ENCODE measurements at regions not wholly inside any gene's neighbourhood (a gene's known extent, or its start where the extent isn't known, plus 50 kb on each side); places are given as distances from the start of the nearest gene placed in this dataset.

- no peak for DNase-seq (ENCODE audit: low read depth)
Observed at GRCh38 chr3:76429581-76430177, 610.2 kb upstream of the ROBO2 start.

- DNase-seq (ENCODE audit: low read depth): no peak
Observed at GRCh38 chr3:76432396-76432795, 607.5 kb upstream of the ROBO2 start.

DNA sequence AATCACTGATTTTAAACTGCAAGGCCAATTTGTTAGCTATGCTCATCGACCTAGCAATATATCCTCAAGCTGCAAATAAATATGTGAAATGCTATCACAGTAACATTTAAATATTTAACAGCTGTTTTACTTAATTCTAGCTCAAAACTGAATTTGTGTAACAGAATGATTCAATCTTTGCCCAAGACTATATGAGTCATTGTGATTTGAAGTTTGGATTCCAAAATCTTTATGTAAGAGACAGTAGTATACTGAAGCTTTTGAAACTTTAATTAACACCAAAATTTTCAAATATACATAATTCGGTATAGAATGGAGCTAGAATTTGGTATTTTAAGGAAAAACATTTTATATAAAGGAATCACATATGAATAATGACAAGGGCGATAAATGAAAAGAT is 603.0 kb upstream of the ROBO2 start:
- no peak for DNase-seq (ENCODE audit: low read depth)

GRCh38 chr3:76438971-76439370 is 600.9 kb upstream of the ROBO2 start:
- DNase-seq (ENCODE audit: low read depth): no peak

GRCh38 chr3:76442374-76442915 is 597.5 kb upstream of the ROBO2 start:
- no peak for DNase-seq (ENCODE audit: low read depth)

DNA sequence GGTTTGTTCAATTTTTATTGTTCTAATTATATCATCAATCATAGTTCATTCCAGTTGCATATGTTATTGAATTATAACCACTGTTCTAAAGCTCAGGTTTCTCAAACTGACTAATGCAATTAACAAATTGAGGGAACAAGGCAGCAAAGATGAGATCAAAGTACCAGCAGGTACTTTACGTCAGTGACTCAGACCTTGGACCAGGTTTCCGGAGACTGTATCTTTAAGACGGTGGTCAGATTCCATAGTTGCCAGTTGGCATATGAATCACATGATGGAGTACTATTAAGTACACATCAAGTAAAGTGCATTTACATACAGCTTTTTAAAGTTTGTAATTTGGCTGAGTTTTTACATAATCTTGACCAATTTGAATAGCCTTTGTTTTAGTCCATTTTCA is 583.6 kb upstream of the ROBO2 start:
- no peak for DNase-seq (ENCODE audit: low read depth)

GRCh38 chr3:76463501-76463900 is 576.4 kb upstream of the ROBO2 start:
- no peak for DNase-seq (ENCODE audit: low read depth)

- DNase-seq (ENCODE audit: low read depth): peak; percentile 7
Observed at GRCh38 chr3:76470285-76470684, 569.6 kb upstream of the ROBO2 start.

GRCh38 chr3:76474632-76475031 is 565.3 kb upstream of the ROBO2 start:
- no peak for DNase-seq (ENCODE audit: low read depth)

- DNase-seq (ENCODE audit: low read depth): no peak
Observed at GRCh38 chr3:76479161-76479650, 560.7 kb upstream of the ROBO2 start.

DNA sequence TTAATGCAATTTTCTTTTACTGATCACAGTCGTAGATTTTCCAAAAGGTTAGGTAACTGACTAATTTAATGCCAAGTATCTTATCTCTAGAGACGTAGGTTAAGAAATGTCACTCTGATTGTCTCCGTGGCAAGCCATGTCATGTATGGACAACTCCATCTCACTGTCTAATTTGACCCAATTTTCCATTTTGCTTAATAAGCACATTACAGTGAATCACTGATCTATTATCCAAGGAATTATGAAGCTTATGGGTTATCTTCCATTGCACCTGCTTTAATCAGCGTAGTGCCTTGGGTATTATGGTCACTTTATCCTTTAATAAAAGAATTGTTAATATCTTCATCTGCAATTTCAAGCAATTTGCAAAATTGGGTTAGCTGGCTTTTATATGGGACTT is 557.4 kb upstream of the ROBO2 start:
- no peak for DNase-seq (ENCODE audit: low read depth)

DNA sequence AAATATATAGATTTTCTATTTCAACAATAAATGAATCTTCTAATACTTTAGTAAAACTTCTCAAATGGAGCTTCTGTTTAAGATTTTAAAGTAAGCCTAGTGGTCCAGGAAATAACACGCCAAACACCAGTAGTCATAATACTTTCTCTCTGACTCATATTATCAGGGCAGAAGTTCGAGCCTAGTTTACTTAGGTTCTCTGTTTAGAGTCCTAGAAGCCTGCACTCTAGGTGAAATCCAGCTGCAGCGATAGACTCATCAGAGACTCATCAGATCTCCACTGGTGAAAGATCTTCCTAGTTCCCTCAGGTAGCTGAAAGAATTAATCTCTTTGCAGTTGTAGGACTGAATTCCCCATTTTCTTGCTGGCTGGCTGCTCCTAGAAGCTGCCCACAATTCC is 552.5 kb upstream of the ROBO2 start:
- no peak for DNase-seq (ENCODE audit: low read depth)

DNA sequence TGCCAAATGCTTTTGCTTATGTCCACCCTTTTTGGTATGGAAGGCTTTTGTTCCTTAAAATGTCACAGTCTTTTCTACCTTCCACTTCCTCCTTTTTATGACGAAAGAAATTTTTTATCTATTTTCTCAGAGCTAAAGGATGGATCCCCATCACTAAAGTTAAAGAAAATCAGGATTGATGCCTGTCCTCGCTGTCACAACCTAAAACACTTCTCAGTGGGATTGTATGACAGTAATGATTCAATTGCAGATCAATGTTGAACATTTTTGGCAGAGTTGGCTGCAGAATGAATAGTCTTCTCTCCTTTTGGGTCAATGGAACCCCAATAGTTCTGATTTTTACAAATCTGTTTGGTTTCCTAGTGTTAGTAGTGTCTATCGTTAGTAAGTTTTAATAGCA is 549.8 kb upstream of the ROBO2 start:
- no peak for DNase-seq (ENCODE audit: low read depth)

DNA sequence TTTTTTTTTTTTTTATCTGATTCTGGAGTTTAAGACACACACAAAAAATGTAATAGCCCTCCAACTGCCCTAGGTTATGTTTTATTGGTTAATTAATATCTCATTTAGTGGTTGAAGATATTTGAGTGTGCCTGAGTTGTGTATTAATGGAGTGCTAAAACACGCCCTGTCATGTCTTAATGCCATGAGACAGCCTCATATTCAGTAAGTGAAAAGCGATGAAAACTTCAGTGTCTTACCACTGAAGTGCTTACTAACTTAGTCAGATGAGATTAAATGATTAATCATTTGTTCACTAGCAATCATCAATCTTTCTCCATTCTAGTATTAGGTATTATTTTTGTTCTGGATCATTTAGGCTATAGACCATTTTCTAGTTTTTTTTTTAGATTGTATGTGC is 544.7 kb upstream of the ROBO2 start:
- no peak for DNase-seq (ENCODE audit: low read depth)

DNA sequence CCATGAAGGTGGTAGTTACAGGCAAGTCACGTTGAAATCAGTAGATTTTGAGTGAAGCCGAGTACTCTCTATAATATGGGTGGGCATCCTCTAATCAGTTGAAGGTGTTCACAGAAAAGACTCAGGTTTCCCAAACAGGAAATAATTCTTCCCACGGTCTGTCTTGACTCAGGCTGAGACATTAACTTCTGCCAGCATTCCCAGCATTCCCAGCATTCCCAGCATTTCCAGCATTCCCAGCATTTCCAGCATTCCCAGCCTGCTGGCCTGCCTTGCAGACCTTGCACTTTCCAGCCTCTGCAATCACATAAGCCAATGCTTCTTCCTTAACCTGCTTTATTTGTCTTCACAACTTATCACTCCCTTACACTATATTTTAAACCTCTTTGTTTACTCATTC is 542.3 kb upstream of the ROBO2 start:
- no peak for DNase-seq (ENCODE audit: low read depth)

GRCh38 chr3:76500746-76501275 is 539.1 kb upstream of the ROBO2 start:
- DNase-seq (ENCODE audit: low read depth): no peak

DNA sequence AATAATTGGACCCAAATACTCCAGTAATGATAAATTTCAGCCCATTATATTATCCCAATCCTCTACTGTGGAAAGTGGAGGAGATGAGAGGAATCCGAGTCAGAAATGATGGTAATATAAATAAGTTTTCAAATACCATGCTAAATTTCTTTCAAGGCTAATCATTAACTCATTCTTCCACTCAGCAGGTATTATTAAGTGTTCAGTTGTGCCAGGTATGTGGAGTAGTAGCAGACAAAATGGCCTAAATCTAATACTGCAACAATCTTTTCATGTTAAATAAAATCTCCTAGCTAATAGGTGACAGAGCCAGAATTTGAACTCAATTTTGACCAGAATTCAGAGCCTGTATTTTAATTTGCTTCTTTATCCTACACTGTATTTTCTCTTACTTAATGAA is 538.6 kb upstream of the ROBO2 start:
- no peak for DNase-seq (ENCODE audit: low read depth)

DNA sequence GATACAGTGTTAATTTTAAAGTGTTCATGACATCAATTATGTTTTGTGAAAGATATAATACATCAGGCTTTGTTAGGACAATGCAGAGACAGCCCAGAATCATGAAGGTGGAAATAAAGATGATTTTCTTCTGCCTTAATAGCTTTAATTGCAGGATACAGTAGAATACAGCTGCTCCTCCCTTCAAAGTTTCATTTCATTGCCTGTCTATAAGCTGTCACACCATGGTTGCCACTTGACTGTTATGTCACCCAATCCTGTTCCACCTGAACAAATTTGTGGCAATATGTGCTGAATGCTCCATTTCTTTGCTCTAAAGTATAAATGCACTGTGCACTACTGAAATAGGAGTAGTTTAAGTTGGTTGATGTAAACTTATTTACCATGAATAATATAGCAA is 537.8 kb upstream of the ROBO2 start:
- DNase-seq (ENCODE audit: low read depth): no peak

GRCh38 chr3:76505202-76505845 is 534.6 kb upstream of the ROBO2 start:
- DNase-seq (ENCODE audit: low read depth): no peak

GRCh38 chr3:76509179-76509830 is 530.6 kb upstream of the ROBO2 start:
- DNase-seq (ENCODE audit: low read depth): no peak

- no peak for DNase-seq (ENCODE audit: low read depth)
Observed at GRCh38 chr3:76514836-76515235, 525.1 kb upstream of the ROBO2 start.

DNA sequence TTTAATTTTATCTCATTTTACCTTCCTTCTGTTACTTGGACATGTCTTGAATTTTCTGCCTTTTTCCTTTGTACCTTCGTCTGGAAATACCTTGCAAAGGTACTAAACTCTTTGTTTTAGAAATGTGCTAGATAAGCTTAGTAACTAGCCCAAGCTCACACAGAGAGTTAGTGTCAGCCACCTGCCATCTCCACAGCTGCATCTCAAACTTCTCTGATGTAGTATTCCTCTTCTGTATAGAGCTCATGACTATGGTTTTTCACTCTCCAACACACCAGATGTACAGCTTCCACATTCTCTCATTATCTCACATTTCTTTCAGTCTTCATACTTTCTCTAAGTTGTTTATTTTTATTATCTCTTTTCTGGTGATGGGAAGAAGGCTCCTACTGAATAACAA is 516.6 kb upstream of the ROBO2 start:
- DNase-seq (ENCODE audit: low read depth): no peak

- no peak for DNase-seq (ENCODE audit: low read depth)
Observed at GRCh38 chr3:76525726-76526125, 514.2 kb upstream of the ROBO2 start.
